ENCODE measurements at regions not wholly inside any gene's neighbourhood (a gene's known extent, or its start where the extent isn't known, plus 50 kb on each side); places are given as distances from the start of the nearest gene placed in this dataset.

DNA sequence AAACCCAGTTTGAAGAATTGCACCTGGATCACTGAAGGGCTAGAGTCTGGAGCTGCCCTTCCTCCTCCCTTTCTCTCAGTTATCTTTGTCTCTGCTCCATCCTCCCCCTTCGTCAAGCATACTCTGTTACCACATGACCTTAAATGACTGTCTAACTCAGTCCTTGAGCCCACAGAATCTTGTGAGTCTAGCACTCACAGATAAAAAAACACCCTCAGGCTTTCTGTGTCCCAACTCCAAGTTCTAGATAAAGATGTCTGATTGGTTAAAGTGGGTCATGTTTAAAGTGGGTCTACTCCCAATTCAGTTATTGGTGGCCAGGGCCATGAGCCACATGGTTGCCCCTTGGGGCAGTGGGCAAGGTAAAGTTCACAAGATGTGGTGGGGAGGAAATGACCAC is 53.5 kb upstream of the CYP1B1 start:
- TF ChIP-seq, protein P1, sequence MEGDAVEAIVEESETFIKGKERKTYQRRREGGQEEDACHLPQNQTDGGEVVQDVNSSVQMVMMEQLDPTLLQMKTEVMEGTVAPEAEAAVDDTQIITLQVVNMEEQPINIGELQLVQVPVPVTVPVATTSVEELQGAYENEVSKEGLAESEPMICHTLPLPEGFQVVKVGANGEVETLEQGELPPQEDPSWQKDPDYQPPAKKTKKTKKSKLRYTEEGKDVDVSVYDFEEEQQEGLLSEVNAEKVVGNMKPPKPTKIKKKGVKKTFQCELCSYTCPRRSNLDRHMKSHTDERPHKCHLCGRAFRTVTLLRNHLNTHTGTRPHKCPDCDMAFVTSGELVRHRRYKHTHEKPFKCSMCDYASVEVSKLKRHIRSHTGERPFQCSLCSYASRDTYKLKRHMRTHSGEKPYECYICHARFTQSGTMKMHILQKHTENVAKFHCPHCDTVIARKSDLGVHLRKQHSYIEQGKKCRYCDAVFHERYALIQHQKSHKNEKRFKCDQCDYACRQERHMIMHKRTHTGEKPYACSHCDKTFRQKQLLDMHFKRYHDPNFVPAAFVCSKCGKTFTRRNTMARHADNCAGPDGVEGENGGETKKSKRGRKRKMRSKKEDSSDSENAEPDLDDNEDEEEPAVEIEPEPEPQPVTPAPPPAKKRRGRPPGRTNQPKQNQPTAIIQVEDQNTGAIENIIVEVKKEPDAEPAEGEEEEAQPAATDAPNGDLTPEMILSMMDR (conservative IDR thresholded peaks at IDR 0.05; ENCODE audit: low read length) = no peak
- no peak for TF ChIP-seq EZH2phosphoT487 (IDR thresholded peaks at IDR 0.05; ENCODE audit: borderline replicate concordance, low read depth, low read length)
